ENCODE measurements at regions not wholly inside any gene's neighbourhood (a gene's known extent, or its start where the extent isn't known, plus 50 kb on each side); places are given as distances from the start of the nearest gene placed in this dataset.

GRCh38 chr4:34644579-34645115 is 1599.7 kb downstream of the ARAP2 start:
- H3K4me3 ChIP-seq (ENCODE audit: low read depth, low read length): no peak overlapping the region
- peak; percentile 52 for DNase-seq (ENCODE audit: low read depth, low spot score)
- no peak for TF ChIP-seq CTCF (IDR thresholded peaks at IDR 0.05; ENCODE audit: low read depth, low read length)
- in situ Hi-C loops (cut with HindIII; ENCODE audit: low sequenced_read_pairs): no loop called here

- TF ChIP-seq CTCF (IDR thresholded peaks at IDR 0.05; ENCODE audit: low read depth, low read length): no peak
- DNase-seq (ENCODE audit: low read depth, low spot score): no peak
- no peak overlapping the region for H3K4me3 ChIP-seq (ENCODE audit: low read depth, low read length)
- in situ Hi-C loops (cut with HindIII; ENCODE audit: low sequenced_read_pairs): no loop called here
Measured at GRCh38 chr4:34649716-34650115, 1594.6 kb downstream of the ARAP2 start.

GRCh38 chr4:34664051-34664450 is 1580.3 kb downstream of the ARAP2 start:
- H3K4me3 ChIP-seq (ENCODE audit: low read depth, low read length): no peak overlapping the region
- no peak for DNase-seq (ENCODE audit: low read depth, low spot score)
- TF ChIP-seq CTCF (IDR thresholded peaks at IDR 0.05; ENCODE audit: low read depth, low read length): no peak
- in situ Hi-C loops (cut with HindIII; ENCODE audit: low sequenced_read_pairs): no loop called here

- in situ Hi-C loops (cut with HindIII; ENCODE audit: low sequenced_read_pairs): no loop called here
- TF ChIP-seq CTCF (IDR thresholded peaks at IDR 0.05; ENCODE audit: low read depth, low read length): no peak
- no peak for DNase-seq (ENCODE audit: low read depth, low spot score)
- no peak overlapping the region for H3K4me3 ChIP-seq (ENCODE audit: low read depth, low read length)
Measured at GRCh38 chr4:34676400-34676799, 1567.9 kb downstream of the ARAP2 start.

- in situ Hi-C loops (cut with HindIII; ENCODE audit: low sequenced_read_pairs): no loop called here
Measured at GRCh38 chr4:34678431-34678830, 1565.9 kb downstream of the ARAP2 start.

GRCh38 chr4:34679228-34679627 is 1565.1 kb downstream of the ARAP2 start:
- H3K4me3 ChIP-seq (ENCODE audit: low read depth, low read length): no peak overlapping the region
- no peak for DNase-seq (ENCODE audit: low read depth, low spot score)
- no peak for TF ChIP-seq CTCF (IDR thresholded peaks at IDR 0.05; ENCODE audit: low read depth, low read length)
- in situ Hi-C loops (cut with HindIII; ENCODE audit: low sequenced_read_pairs): no loop called here

More at GRCh38 chr4:34678431-34678830, 1565.9 kb downstream of the ARAP2 start:
- no peak for DNase-seq (ENCODE audit: low read depth, low spot score)
- no peak for TF ChIP-seq CTCF (IDR thresholded peaks at IDR 0.05; ENCODE audit: low read depth, low read length)
- H3K4me3 ChIP-seq (ENCODE audit: low read depth, low read length): no peak overlapping the region

- no peak for TF ChIP-seq CTCF (IDR thresholded peaks at IDR 0.05; ENCODE audit: low read depth, low read length)
- in situ Hi-C loops (cut with HindIII; ENCODE audit: low sequenced_read_pairs): no loop called here
Measured at GRCh38 chr4:34709564-34709963, 1534.8 kb downstream of the ARAP2 start.

More at GRCh38 chr4:34709564-34709963, 1534.8 kb downstream of the ARAP2 start:
- no peak for DNase-seq (ENCODE audit: low read depth, low spot score)
- H3K4me3 ChIP-seq (ENCODE audit: low read depth, low read length): no peak overlapping the region

Measured in astrocyte of the spinal cord (primary cell).